BE2C (cell line): ENCODE measurements at regions not wholly inside any gene's neighbourhood (a gene's known extent, or its start where the extent isn't known, plus 50 kb on each side); places are given as distances from the start of the nearest gene placed in this dataset.

ENCODE experiments used
- DNase-seq: peaks from one replicate; pipeline ENCODE4 v3.0.0-alpha.2; 2020
- H3K27me3 ChIP-seq: fragments of 250-450 bp; sonication (Bioruptor Pico); 2 replicates; pipeline ENCODE4 v1.5.1; 2020; ENCODE audit warnings: mild to moderate bottlenecking
- H3K36me3 ChIP-seq: fragments of 250-450 bp; sonication (Bioruptor Pico); 2 replicates; pipeline ENCODE4 v1.5.1; 2020; ENCODE audit warnings: mild to moderate bottlenecking
- H3K4me1 ChIP-seq: fragments of 250-450 bp; sonication (Bioruptor Pico); 2 replicates; pipeline ENCODE4 v1.5.1; 2020
- H3K4me3 ChIP-seq: 2 replicates; pipeline ENCODE4 v1.5.1; 2011; ENCODE audit warnings: low read depth, low read length
- H3K9me3 ChIP-seq: fragments of 250-450 bp; sonication (Bioruptor Pico); 2 replicates; pipeline ENCODE4 v1.5.1; 2020
- TF ChIP-seq, protein P1 (sequence below): IDR thresholded peaks from 2 replicates; pipeline ENCODE4 v1.5.1; 2012; ENCODE audit warnings: mild to moderate bottlenecking, low read depth, low read length

GRCh38 chr5:158224253-158224652, 365.3 kb upstream of the CLINT1 start:
- H3K36me3 ChIP-seq = no peaks in the 10 kb centered on the region
- TF ChIP-seq, protein P1, sequence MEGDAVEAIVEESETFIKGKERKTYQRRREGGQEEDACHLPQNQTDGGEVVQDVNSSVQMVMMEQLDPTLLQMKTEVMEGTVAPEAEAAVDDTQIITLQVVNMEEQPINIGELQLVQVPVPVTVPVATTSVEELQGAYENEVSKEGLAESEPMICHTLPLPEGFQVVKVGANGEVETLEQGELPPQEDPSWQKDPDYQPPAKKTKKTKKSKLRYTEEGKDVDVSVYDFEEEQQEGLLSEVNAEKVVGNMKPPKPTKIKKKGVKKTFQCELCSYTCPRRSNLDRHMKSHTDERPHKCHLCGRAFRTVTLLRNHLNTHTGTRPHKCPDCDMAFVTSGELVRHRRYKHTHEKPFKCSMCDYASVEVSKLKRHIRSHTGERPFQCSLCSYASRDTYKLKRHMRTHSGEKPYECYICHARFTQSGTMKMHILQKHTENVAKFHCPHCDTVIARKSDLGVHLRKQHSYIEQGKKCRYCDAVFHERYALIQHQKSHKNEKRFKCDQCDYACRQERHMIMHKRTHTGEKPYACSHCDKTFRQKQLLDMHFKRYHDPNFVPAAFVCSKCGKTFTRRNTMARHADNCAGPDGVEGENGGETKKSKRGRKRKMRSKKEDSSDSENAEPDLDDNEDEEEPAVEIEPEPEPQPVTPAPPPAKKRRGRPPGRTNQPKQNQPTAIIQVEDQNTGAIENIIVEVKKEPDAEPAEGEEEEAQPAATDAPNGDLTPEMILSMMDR = no peak
- no peak overlapping the region for H3K4me3 ChIP-seq
- peaks cover 2% of the 10 kb centered on the region; the same call in 1 of the 2 replicates for H3K9me3 ChIP-seq
- no peak for DNase-seq
- no peaks in the 10 kb centered on the region for H3K27me3 ChIP-seq
- no peaks in the 10 kb centered on the region for H3K4me1 ChIP-seq

- H3K27me3 ChIP-seq = no peaks in the 10 kb centered on the region
- no peaks in the 10 kb centered on the region for H3K36me3 ChIP-seq
- H3K9me3 ChIP-seq = peaks cover 2% of the 10 kb centered on the region; the same call in 1 of the 2 replicates
- no peak overlapping the region for H3K4me3 ChIP-seq
- TF ChIP-seq, protein P1 = no peak
- no peak for DNase-seq
- no peaks in the 10 kb centered on the region for H3K4me1 ChIP-seq
Observed at GRCh38 chr5:158223054-158223600, 364.2 kb upstream of the CLINT1 start.

DNA sequence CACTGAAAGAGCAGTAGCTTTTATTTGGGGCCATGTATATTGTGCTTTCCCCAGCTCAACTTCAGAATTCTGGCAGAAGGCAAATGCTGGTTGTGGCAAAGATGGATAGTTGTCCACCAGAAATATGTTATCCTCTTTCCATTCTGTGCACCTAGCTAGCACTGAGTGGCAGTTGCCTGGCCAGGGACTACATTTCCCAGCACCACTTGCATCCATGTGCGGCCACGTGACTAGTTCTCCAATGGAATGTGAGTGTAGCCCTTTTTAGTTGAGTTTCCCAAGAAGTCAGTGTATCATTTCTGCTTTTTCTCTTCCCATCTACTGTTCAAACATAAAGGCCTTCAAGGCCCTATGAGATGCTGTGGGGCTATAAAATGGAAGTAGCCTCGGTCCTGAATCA, 354.0 kb upstream of the CLINT1 start:
- no peaks in the 10 kb centered on the region for H3K27me3 ChIP-seq
- no peak overlapping the region for H3K4me3 ChIP-seq
- no peaks in the 10 kb centered on the region for H3K4me1 ChIP-seq
- H3K36me3 ChIP-seq = no peaks in the 10 kb centered on the region
- H3K9me3 ChIP-seq = no peaks in the 10 kb centered on the region; the same call in 1 of the 2 replicates
- peak; percentile 21 for DNase-seq
- TF ChIP-seq, protein P1 = no peak

- Histone ChIP-seq H3K36me3 (no peaks in the 10 kb centered on the region), H3K27me3 (no peaks in the 10 kb centered on the region), H3K4me3 (no peak overlapping the region), H3K9me3 (no peaks in the 10 kb centered on the region; the same call in 1 of the 2 replicates), H3K4me1 (no peaks in the 10 kb centered on the region)
- no peak for DNase-seq
- TF ChIP-seq, protein P1 = no peak
Observed at GRCh38 chr5:158212237-158212636, 353.3 kb upstream of the CLINT1 start.

- Histone ChIP-seq H3K27me3 (no peaks in the 10 kb centered on the region), H3K9me3 (no peaks in the 10 kb centered on the region), H3K4me1 (peaks cover 6% of the 10 kb centered on the region; the same call in 1 of the 2 replicates), H3K4me3 (no peak overlapping the region), H3K36me3 (no peaks in the 10 kb centered on the region)
- TF ChIP-seq, protein P1 = no peak
- no peak for DNase-seq
Observed at GRCh38 chr5:158209219-158209908, 350.4 kb upstream of the CLINT1 start.

- Histone ChIP-seq H3K27me3 (no peaks in the 10 kb centered on the region), H3K36me3 (no peaks in the 10 kb centered on the region)
- no peak for DNase-seq
Observed at GRCh38 chr5:158207733-158208132, 348.8 kb upstream of the CLINT1 start.

More at GRCh38 chr5:158207733-158208132, 348.8 kb upstream of the CLINT1 start:
- Histone ChIP-seq H3K9me3 (no peaks in the 10 kb centered on the region), H3K4me3 (no peak overlapping the region), H3K4me1 (peaks cover 6% of the 10 kb centered on the region; the same call in 1 of the 2 replicates)
- TF ChIP-seq, protein P1 = no peak
